NCI-H2196 treated with DMSO at 0.1 percent for 48 hours (cell line): ENCODE measurements at regions not wholly inside any gene's neighbourhood (a gene's known extent, or its start where the extent isn't known, plus 50 kb on each side); places are given as distances from the start of the nearest gene placed in this dataset.

Experiments
- DNase-seq: peaks from one replicate; lab custom pipeline; 2025; ENCODE audit not compliant: unreplicated experiment; lab: John Stamatoyannopoulos, UW

- DNase-seq: no peak
Measured at GRCh38 chr4:28730304-28730703, 1869.7 kb downstream of the STIM2 start.

GRCh38 chr4:28744066-28744465 is 1883.4 kb downstream of the STIM2 start:
- DNase-seq: no peak

GRCh38 chr4:28754376-28754775 is 1893.7 kb downstream of the STIM2 start:
- DNase-seq: no peak

- no peak for DNase-seq
Measured at GRCh38 chr4:28755081-28755480, 1894.4 kb downstream of the STIM2 start.

- DNase-seq: no peak
Measured at GRCh38 chr4:28759064-28759463, 1898.4 kb downstream of the STIM2 start.

- no peak for DNase-seq
Measured at GRCh38 chr4:28760003-28760402, 1899.4 kb downstream of the STIM2 start.

GRCh38 chr4:28772066-28772465 is 1911.4 kb downstream of the STIM2 start:
- no peak for DNase-seq

- DNase-seq: no peak
Measured at GRCh38 chr4:28772788-28773187, 1912.1 kb downstream of the STIM2 start.

GRCh38 chr4:28774344-28774743 is 1913.7 kb downstream of the STIM2 start:
- no peak for DNase-seq

GRCh38 chr4:28776004-28776403 is 1915.4 kb downstream of the STIM2 start:
- DNase-seq: no peak

GRCh38 chr4:28784188-28784587 is 1923.5 kb downstream of the STIM2 start:
- DNase-seq: no peak

GRCh38 chr4:28787947-28788346 is 1927.3 kb downstream of the STIM2 start:
- DNase-seq: no peak

- DNase-seq: no peak
Measured at GRCh38 chr4:28788929-28789490, 1928.4 kb downstream of the STIM2 start.

GRCh38 chr4:28792917-28793597 is 1927.1 kb upstream of the PCDH7 start:
- DNase-seq: no peak

GRCh38 chr4:28799696-28800095 is 1920.5 kb upstream of the PCDH7 start:
- no peak for DNase-seq

- DNase-seq: no peak
Measured at GRCh38 chr4:28811025-28811424, 1909.1 kb upstream of the PCDH7 start.

- no peak for DNase-seq
Measured at GRCh38 chr4:28822163-28822562, 1898.0 kb upstream of the PCDH7 start.

GRCh38 chr4:28827866-28828265 is 1892.3 kb upstream of the PCDH7 start:
- no peak for DNase-seq

GRCh38 chr4:28831867-28832266 is 1888.3 kb upstream of the PCDH7 start:
- no peak for DNase-seq

GRCh38 chr4:28832444-28832843 is 1887.7 kb upstream of the PCDH7 start:
- DNase-seq: no peak

- no peak for DNase-seq
Measured at GRCh38 chr4:28834120-28834519, 1886.0 kb upstream of the PCDH7 start.

- no peak for DNase-seq
Measured at GRCh38 chr4:28835501-28835900, 1884.7 kb upstream of the PCDH7 start.

- no peak for DNase-seq
Measured at GRCh38 chr4:28842271-28842670, 1877.9 kb upstream of the PCDH7 start.
